IMR-90 (cell line): ENCODE measurements at regions not wholly inside any gene's neighbourhood (a gene's known extent, or its start where the extent isn't known, plus 50 kb on each side); places are given as distances from the start of the nearest gene placed in this dataset.

Experiments used
- CHD1 ChIP-seq: IDR thresholded peaks from 2 replicates; pipeline ENCODE4 v1.6.1; 2012; ENCODE audit warnings: low read depth, low read length, improper control_type of control experiment
- CTCF ChIP-seq: conservative IDR thresholded peaks from 2 replicates; pipeline ENCODE4 v1.5.1; 2012; ENCODE audit warnings: mild to moderate bottlenecking, low read depth, low read length, improper control_type of control experiment
- ELK1 ChIP-seq: fragments of 150-350 bp; IDR thresholded peaks from 2 replicates; pipeline ENCODE4 v1.6.1; 2016; ENCODE audit warnings: low read depth, mild to moderate bottlenecking, low read length, moderate library complexity, borderline replicate concordance
- FOS ChIP-seq: fragments of 150-350 bp; IDR thresholded peaks from 2 replicates; pipeline ENCODE4 v1.6.1; 2016; ENCODE audit warnings: low read depth, low read length
- POLR2A ChIP-seq: IDR thresholded peaks from 2 replicates; pipeline ENCODE4 v1.6.1; 2012; ENCODE audit warnings: mild to moderate bottlenecking, low read depth, low read length
- RAD21 ChIP-seq: IDR thresholded peaks from 2 replicates; pipeline ENCODE4 v1.6.1; 2012; ENCODE audit warnings: low read length, improper control_type of control experiment
- RCOR1 ChIP-seq: IDR thresholded peaks from 2 replicates; pipeline ENCODE4 v1.6.1; 2012; ENCODE audit warnings: mild to moderate bottlenecking, low read length, improper control_type of control experiment; ENCODE audit not compliant: insufficient replicate concordance
- RFX5 ChIP-seq: IDR thresholded peaks from 2 replicates; pipeline ENCODE4 v1.8.0; 2012; ENCODE audit warnings: low read depth, mild to moderate bottlenecking, low read length, moderate library complexity

- TF ChIP-seq POLR2A (no peak), CTCF (no peak), RFX5 (no peak), RAD21 (no peak), FOS (no peak), ELK1 (no peak), CHD1 (no peak), RCOR1 (no peak)
Observed at GRCh38 chr11:42006766-42007165, 547.3 kb upstream of the LRRC4C start.
